HEK293T (cell line): ENCODE measurements at regions not wholly inside any gene's neighbourhood (a gene's known extent, or its start where the extent isn't known, plus 50 kb on each side); places are given as distances from the start of the nearest gene placed in this dataset.

Experiments
- CTCF ChIA-PET: fragments of 350-600 bp; formaldehyde crosslinking; extraction: SDS; loops from one replicate; lab custom pipeline; 2021; ENCODE audit warnings: antibody characterized with exemption, inconsistent platforms; lab: Yijun Ruan, JAX
- POLR2A ChIA-PET: fragments of 350-600 bp; formaldehyde crosslinking; extraction: SDS; loops from one replicate; lab custom pipeline; 2020; ENCODE audit warnings: antibody characterized with exemption, inconsistent platforms; lab: Yijun Ruan, JAX
- DNase-seq: peaks from one replicate; pipeline ENCODE4 v3.0.0; 2012; ENCODE audit warnings: mixed read lengths; ENCODE audit errors: extremely low spot score
- ARNT ChIP-seq: fragments of 450-650 bp; IDR thresholded peaks from 2 replicates; pipeline ENCODE4 v1.6.1; 2017; ENCODE audit warnings: mild to moderate bottlenecking
- BHLHE40 ChIP-seq: fragments of 450-650 bp; IDR thresholded peaks from 2 replicates; pipeline ENCODE4 v1.6.1; 2016; ENCODE audit warnings: mild to moderate bottlenecking, moderate library complexity, borderline replicate concordance
- CTBP1 ChIP-seq: fragments of 450-650 bp; IDR thresholded peaks from 2 replicates; pipeline ENCODE4 v1.6.1; 2016; ENCODE audit warnings: borderline replicate concordance
- ELF4 ChIP-seq: fragments of 450-650 bp; IDR thresholded peaks from 2 replicates; pipeline ENCODE4 v1.6.1; 2017; ENCODE audit warnings: antibody characterized with exemption
- FOXA1 ChIP-seq: fragments of 450-650 bp; IDR thresholded peaks from 2 replicates; pipeline ENCODE4 v1.6.1; 2016; ENCODE audit warnings: mild to moderate bottlenecking
- FOXK2 ChIP-seq: fragments of 450-650 bp; IDR thresholded peaks from 2 replicates; pipeline ENCODE4 v1.6.1; 2016; ENCODE audit warnings: mild to moderate bottlenecking
- FOXM1 ChIP-seq: fragments of 450-650 bp; IDR thresholded peaks from 2 replicates; pipeline ENCODE4 v1.6.1; 2017; ENCODE audit warnings: mild to moderate bottlenecking, borderline replicate concordance
- HDGF ChIP-seq: fragments of 450-650 bp; IDR thresholded peaks from 2 replicates; pipeline ENCODE4 v1.6.1; 2017; ENCODE audit warnings: antibody characterized with exemption, borderline replicate concordance
- L3MBTL2 ChIP-seq: fragments of 450-650 bp; conservative IDR thresholded peaks from 2 replicates; pipeline ENCODE4 v1.6.1; 2016; ENCODE audit warnings: mild to moderate bottlenecking
- LEF1 ChIP-seq: fragments of 450-650 bp; IDR thresholded peaks from 2 replicates; pipeline ENCODE4 v1.6.1; 2017; ENCODE audit warnings: mild to moderate bottlenecking, borderline replicate concordance
- NFRKB ChIP-seq: fragments of 450-650 bp; IDR thresholded peaks from 2 replicates; pipeline ENCODE4 v1.6.1; 2016; ENCODE audit warnings: mild to moderate bottlenecking, moderate library complexity
- PKNOX1 ChIP-seq: fragments of 450-650 bp; IDR thresholded peaks from 2 replicates; pipeline ENCODE4 v1.6.1; 2016
- SP1 ChIP-seq: fragments of 450-650 bp; IDR thresholded peaks from 2 replicates; pipeline ENCODE4 v1.6.1; 2017
- SUZ12 ChIP-seq: fragments of 450-650 bp; IDR thresholded peaks from 2 replicates; pipeline ENCODE4 v1.6.1; 2016; ENCODE audit warnings: mild to moderate bottlenecking
- TARDBP ChIP-seq: fragments of 450-650 bp; IDR thresholded peaks from 2 replicates; pipeline ENCODE4 v1.6.1; 2016
- ZNF384 ChIP-seq: fragments of 450-650 bp; IDR thresholded peaks from 2 replicates; pipeline ENCODE4 v1.6.1; 2016

- ChIA-PET CTCF (no interaction called here), POLR2A (no interaction called here)
- TF ChIP-seq ARNT (no peak), SUZ12 (no peak), FOXA1 (no peak), TARDBP (no peak), PKNOX1 (no peak), HDGF (no peak), ELF4 (no peak), LEF1 (no peak), L3MBTL2 (no peak), FOXK2 (no peak), SP1 (no peak), CTBP1 (no peak), BHLHE40 (no peak), ZNF384 (no peak), NFRKB (no peak), FOXM1 (no peak)
- DNase-seq, result no peak
Observed at GRCh38 chr20:11231742-11232648, 558.2 kb upstream of the JAG1 start.

GRCh38 chr20:11232896-11233295 lies 559.1 kb upstream of the JAG1 start:
- POLR2A ChIA-PET, result no interaction called here
- CTCF ChIA-PET, result no interaction called here
- no peak for TF ChIP-seq PKNOX1
- TF ChIP-seq ELF4, result no peak
- TF ChIP-seq FOXM1, result no peak
- no peak for TF ChIP-seq FOXA1
- no peak for TF ChIP-seq TARDBP
- TF ChIP-seq ZNF384, result no peak
- TF ChIP-seq BHLHE40, result no peak
- TF ChIP-seq SUZ12, result no peak
- no peak for TF ChIP-seq L3MBTL2
- no peak for DNase-seq

GRCh38 chr20:11234181-11234580 lies 560.4 kb upstream of the JAG1 start:
- no peak for DNase-seq
- ChIA-PET POLR2A (no interaction called here), CTCF (no interaction called here)
- TF ChIP-seq TARDBP (no peak), SP1 (no peak), FOXK2 (no peak), FOXA1 (no peak), ZNF384 (no peak), HDGF (no peak), LEF1 (no peak), ARNT (no peak), ELF4 (no peak), NFRKB (no peak), L3MBTL2 (no peak), BHLHE40 (no peak), PKNOX1 (no peak), CTBP1 (no peak), SUZ12 (no peak), FOXM1 (no peak)

GRCh38 chr20:11234608-11235007 lies 560.8 kb upstream of the JAG1 start:
- POLR2A ChIA-PET, result no interaction called here
- CTCF ChIA-PET, result no interaction called here
- TF ChIP-seq TARDBP (no peak), NFRKB (no peak), SUZ12 (no peak), FOXA1 (no peak), L3MBTL2 (no peak)
- DNase-seq, result no peak

- ChIA-PET POLR2A (no interaction called here), CTCF (no interaction called here)
- no peak for DNase-seq
- TF ChIP-seq CTBP1, result no peak
- no peak for TF ChIP-seq L3MBTL2
- TF ChIP-seq SUZ12, result no peak
- no peak for TF ChIP-seq FOXM1
- TF ChIP-seq ARNT, result no peak
- TF ChIP-seq NFRKB, result no peak
- TF ChIP-seq ELF4, result no peak
Observed at GRCh38 chr20:11235058-11235457, 561.3 kb upstream of the JAG1 start.

GRCh38 chr20:11242320-11242719 lies 568.5 kb upstream of the JAG1 start:
- no peak for DNase-seq
- TF ChIP-seq TARDBP, result no peak
- TF ChIP-seq ZNF384, result no peak
- no peak for TF ChIP-seq SP1
- CTCF ChIA-PET, result interaction anchor here (1.1 kb wide), 1 partner anchor 13 kb away, joined by 3 read pairs; no protein-coding TSS in a partner anchor
- POLR2A ChIA-PET, result no interaction called here

GRCh38 chr20:11245431-11245830 lies 571.6 kb upstream of the JAG1 start:
- no peak for DNase-seq
- ChIA-PET POLR2A (no interaction called here), CTCF (no interaction called here)
- TF ChIP-seq ELF4 (no peak), ZNF384 (no peak), FOXM1 (no peak)
